B cell (primary cell): ENCODE measurements at regions not wholly inside any gene's neighbourhood (a gene's known extent, or its start where the extent isn't known, plus 50 kb on each side); places are given as distances from the start of the nearest gene placed in this dataset.

Experiments used
- ATAC-seq: fragments of 200-7000 bp; cut with Tn5 transposase; one replicate; pipeline ENCODE4 v1.10.0; 2021; ENCODE audit warnings: low read depth, mild to moderate bottlenecking, moderate number of reproducible peaks, moderate library complexity
- CTCF ChIA-PET: fragments of 350-600 bp; sonication (Branson Sonifier 250); formaldehyde crosslinking; loops from one replicate; lab custom pipeline; 2021; ENCODE audit warnings: antibody characterized with exemption, inconsistent platforms; lab: Charles Lee
- POLR2A ChIA-PET: fragments of 350-600 bp; sonication (Branson Sonifier 250); formaldehyde crosslinking; loops from one replicate; lab custom pipeline; 2021; ENCODE audit warnings: antibody characterized with exemption; lab: Charles Lee
- DNase-seq: peaks from one replicate; pipeline ENCODE4 v3.0.0; 2013
- H2AFZ ChIP-seq: 2 replicates; pipeline ENCODE4 v1.6.1; 2012; ENCODE audit warnings: mild to moderate bottlenecking, low read depth, low read length; ENCODE audit not compliant: insufficient read depth, poor library complexity, severe bottlenecking
- H3K27ac ChIP-seq, 2 donors: 1 replicate in 1 of 2; 2 replicates in 1 of 2; pipeline ENCODE4 v1.5.1; 2012 to 2013; ENCODE audit warnings: low read length in 2 of 2, mild to moderate bottlenecking in 2 of 2, moderate library complexity in 1 of 2
- H3K27me3 ChIP-seq, 4 experiments: fragments of 200-600 bp in 1 of 4; sonication (generic) in 1 of 4; replicated peaks in 1 of 4; 1 replicate in 2 of 4; 2 replicates in 2 of 4; pipeline versions ENCODE4 v1.6.1 to v1.7.0; 2013 to 2016; ENCODE audit warnings: low read length in 3 of 4, mild to moderate bottlenecking in 2 of 4, mixed read lengths in 1 of 4, moderate library complexity in 1 of 4; ENCODE audit not compliant: insufficient read depth in 4 of 4, control insufficient read depth in 3 of 4; ENCODE audit errors: control extremely low read depth in 1 of 4
- H3K36me3 ChIP-seq, 2 experiments: replicated peaks in 1 of 2; 1 replicate in 1 of 2; 2 replicates in 1 of 2; pipeline versions ENCODE4 v1.6.1 to v1.7.1; 2013; ENCODE audit warnings: low read length in 1 of 2; ENCODE audit not compliant: insufficient read depth in 2 of 2, control insufficient read depth in 1 of 2; ENCODE audit errors: control extremely low read depth in 1 of 2, extremely low read depth in 1 of 2
- H3K4me1 ChIP-seq, 2 donors: fragments of 200-600 bp in 1 of 2; sonication (generic) in 1 of 2; 1 replicate in 1 of 2; 2 replicates in 1 of 2; pipeline versions ENCODE4 v1.5.1 to v1.6.1; 2013 to 2017; ENCODE audit warnings: low read length in 2 of 2; ENCODE audit not compliant: control insufficient read depth in 2 of 2, insufficient read depth in 2 of 2
- H3K4me2 ChIP-seq: replicated peaks from 2 replicates; pipeline ENCODE3; 2012; ENCODE audit warnings: mild to moderate bottlenecking, low read depth, low read length; ENCODE audit not compliant: poor library complexity, severe bottlenecking
- H3K4me3 ChIP-seq, 5 experiments: fragments of 200-600 bp in 1 of 5; sonication (generic) in 1 of 5; 1 replicate in 3 of 5; 2 replicates in 2 of 5; pipeline versions ENCODE4 v1.5.1 to v1.7.0; 2011 to 2016; ENCODE audit warnings: low read length in 4 of 5, mild to moderate bottlenecking in 4 of 5, low read depth in 2 of 5, control low read depth in 1 of 5, moderate library complexity in 1 of 5; ENCODE audit not compliant: insufficient read depth in 1 of 5; ENCODE audit errors: control extremely low read depth in 1 of 5, extremely low read depth in 1 of 5
- H3K79me2 ChIP-seq: fragments of 200-600 bp; sonication (generic); one replicate; pipeline ENCODE4 v1.6.0; 2016; ENCODE audit warnings: low read length; ENCODE audit not compliant: control insufficient read depth, insufficient read depth
- H3K9ac ChIP-seq: fragments of 200-600 bp; sonication (generic); 2 replicates; pipeline ENCODE4 v1.6.1; 2017; ENCODE audit warnings: mild to moderate bottlenecking, low read length, moderate library complexity
- H3K9me3 ChIP-seq, 3 donors: one replicate each; pipeline versions ENCODE4 v1.6.1 to v1.7.1; 2013; ENCODE audit warnings: low read length in 2 of 3; ENCODE audit not compliant: control insufficient read depth in 2 of 3, insufficient read depth in 1 of 3; ENCODE audit errors: control extremely low read depth in 1 of 3
- H4K20me1 ChIP-seq: 2 replicates; pipeline ENCODE4 v1.6.0; 2012; ENCODE audit warnings: mild to moderate bottlenecking, low read length; ENCODE audit not compliant: insufficient read depth, control insufficient read depth, poor library complexity, severe bottlenecking
- H3K27ac Mint-ChIP-seq: one replicate; pipeline ENCODE4 v1.8.0; 2021; ENCODE audit warnings: mixed read lengths
- H3K27me3 Mint-ChIP-seq: one replicate; pipeline ENCODE4 v1.8.0; 2021; ENCODE audit warnings: mixed read lengths
- H3K4me1 Mint-ChIP-seq: one replicate; pipeline ENCODE4 v1.8.0; 2021; ENCODE audit warnings: mixed read lengths
- H3K4me3 Mint-ChIP-seq: one replicate; pipeline ENCODE4 v1.8.0; 2021; ENCODE audit warnings: mixed read lengths
- H3K9me3 Mint-ChIP-seq: one replicate; pipeline ENCODE4 v1.8.0; 2022; ENCODE audit warnings: mixed read lengths; ENCODE audit not compliant: insufficient read depth
- CTCF ChIP-seq: fragments of 200-600 bp; IDR thresholded peaks from one replicate; pipeline ENCODE4 v1.8.0; 2022; ENCODE audit warnings: antibody characterized with exemption, mild to moderate bottlenecking
- EZH2 ChIP-seq: IDR thresholded peaks from 2 replicates; pipeline ENCODE4 v1.6.1; 2012; ENCODE audit warnings: borderline replicate concordance, low read depth, mild to moderate bottlenecking, moderate library complexity, low read length; ENCODE audit not compliant: insufficient read depth, poor library complexity, severe bottlenecking
- WGBS: methylation state at CpG from one replicate; pipeline ENCODE4 v1.1.5; 2013; ENCODE audit warnings: missing lambda C conversion rate; ENCODE audit not compliant: insufficient coverage; 5-methylcytosine and 5-hydroxymethylcytosine counted together
- intact Hi-C: fragments of 100-400 bp; cut with micrococcal nuclease; formaldehyde crosslinking; loops from one replicate; pipeline ENCODE4 v1.10.0; 2022

GRCh38 chr1:189874715-189875435 is 602.8 kb downstream of the BRINP3 start:
- no peak overlapping the region for H3K9ac ChIP-seq
- H4K20me1 ChIP-seq: no peaks in the 10 kb centered on the region
- Mint-ChIP-seq H3K4me1 (no peaks in the 10 kb centered on the region), H3K9me3 (no peaks in the 10 kb centered on the region), H3K27ac (no peak overlapping the region), H3K27me3 (no peaks in the 10 kb centered on the region), H3K4me3 (no peak overlapping the region)
- ChIA-PET CTCF (no interaction called here), POLR2A (no interaction called here)
- no peak overlapping the region for H3K27ac ChIP-seq
- H3K36me3 ChIP-seq: no peaks in the 10 kb centered on the region
- TF ChIP-seq EZH2 (no peak), CTCF (no peak)
- no peak overlapping the region for H2AFZ ChIP-seq
- intact Hi-C loops: no loop called here
- no peak overlapping the region for H3K4me2 ChIP-seq
- no peaks in the 10 kb centered on the region for H3K79me2 ChIP-seq
- no peak overlapping the region for H3K4me3 ChIP-seq
- ATAC-seq (no peak), DNase-seq (no peak)
- H3K27me3 ChIP-seq: no peaks in the 10 kb centered on the region
- H3K9me3 ChIP-seq: no peaks in the 10 kb centered on the region
- H3K4me1 ChIP-seq: no peaks in the 10 kb centered on the region

GRCh38 chr1:189880135-189880534 is 597.5 kb downstream of the BRINP3 start:
- H3K4me2 ChIP-seq: no peak overlapping the region
- Mint-ChIP-seq H3K27ac (no peak overlapping the region), H3K27me3 (no peaks in the 10 kb centered on the region), H3K4me1 (no peaks in the 10 kb centered on the region), H3K9me3 (peaks cover 2% of the 10 kb centered on the region), H3K4me3 (no peak overlapping the region)
- no peaks in the 10 kb centered on the region for H3K4me1 ChIP-seq
- intact Hi-C loops: no loop called here
- POLR2A ChIA-PET: no interaction called here
- CTCF ChIA-PET: no interaction called here
- H3K9me3 ChIP-seq: peaks cover 0 to 3% (median 0%) of the 10 kb centered on the region in 3 donors
- H3K27ac ChIP-seq: no peak overlapping the region
- DNase-seq: no peak
- no CpG with 5 or more reads among the region's 3 CpGs for WGBS
- H3K9ac ChIP-seq: no peak overlapping the region
- no peak overlapping the region for H2AFZ ChIP-seq
- no peak for ATAC-seq
- H4K20me1 ChIP-seq: no peaks in the 10 kb centered on the region
- no peaks in the 10 kb centered on the region for H3K36me3 ChIP-seq
- no peaks in the 10 kb centered on the region for H3K79me2 ChIP-seq
- H3K27me3 ChIP-seq: no peaks in the 10 kb centered on the region
- H3K4me3 ChIP-seq: no peak overlapping the region
- TF ChIP-seq CTCF: no peak
- no peak for TF ChIP-seq EZH2
